ENCODE measurements at regions not wholly inside any gene's neighbourhood (a gene's known extent, or its start where the extent isn't known, plus 50 kb on each side); places are given as distances from the start of the nearest gene placed in this dataset.

GRCh38 chr3:40593351-40593750 is 68.6 kb downstream of the ZNF621 start:
- DNase-seq (ENCODE audit: low read depth), result peak; percentile 3

GRCh38 chr3:40597441-40597840 is 72.7 kb downstream of the ZNF621 start:
- DNase-seq (ENCODE audit: low read depth), result peak; percentile 60

DNA sequence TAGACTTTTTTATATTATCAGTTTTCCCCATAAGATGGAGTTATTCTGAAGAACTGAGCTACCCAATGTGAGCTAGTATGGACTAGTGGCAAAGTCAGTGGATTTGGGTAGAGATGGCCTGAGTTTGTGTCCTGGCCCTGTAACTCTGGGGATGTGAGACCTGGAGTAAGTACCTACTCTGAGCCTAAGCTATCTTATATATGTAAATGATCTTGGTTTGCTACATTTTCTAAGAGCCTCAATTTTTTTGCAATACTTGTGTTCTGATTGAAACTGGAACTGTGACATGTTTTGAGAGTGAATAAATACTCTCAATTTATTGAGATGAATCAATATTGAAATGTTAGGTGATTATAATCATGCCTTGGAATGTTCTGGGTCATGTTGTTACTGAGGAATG is 73.6 kb downstream of the ZNF621 start:
- DNase-seq (ENCODE audit: low read depth), result no peak

DNA sequence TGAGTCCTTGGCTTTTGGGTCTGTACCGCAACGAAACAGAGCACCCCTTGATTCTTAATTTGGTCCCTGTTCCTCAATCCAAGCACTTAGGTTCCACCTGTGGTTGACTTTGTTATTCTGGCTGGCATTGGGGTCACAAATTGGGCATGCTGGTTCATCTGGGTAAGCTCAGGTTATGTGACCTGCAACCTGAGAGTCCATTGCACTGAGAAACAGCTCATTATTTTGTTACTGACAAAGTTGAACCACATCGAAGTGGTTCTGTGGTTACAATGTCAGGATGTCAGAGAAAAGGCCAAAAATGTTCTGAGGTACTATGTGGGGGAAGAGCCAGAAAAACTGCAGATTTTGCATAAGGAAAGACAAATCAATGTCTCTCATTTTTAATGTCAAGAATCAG is 74.2 kb downstream of the ZNF621 start:
- no peak for DNase-seq (ENCODE audit: low read depth)

DNA sequence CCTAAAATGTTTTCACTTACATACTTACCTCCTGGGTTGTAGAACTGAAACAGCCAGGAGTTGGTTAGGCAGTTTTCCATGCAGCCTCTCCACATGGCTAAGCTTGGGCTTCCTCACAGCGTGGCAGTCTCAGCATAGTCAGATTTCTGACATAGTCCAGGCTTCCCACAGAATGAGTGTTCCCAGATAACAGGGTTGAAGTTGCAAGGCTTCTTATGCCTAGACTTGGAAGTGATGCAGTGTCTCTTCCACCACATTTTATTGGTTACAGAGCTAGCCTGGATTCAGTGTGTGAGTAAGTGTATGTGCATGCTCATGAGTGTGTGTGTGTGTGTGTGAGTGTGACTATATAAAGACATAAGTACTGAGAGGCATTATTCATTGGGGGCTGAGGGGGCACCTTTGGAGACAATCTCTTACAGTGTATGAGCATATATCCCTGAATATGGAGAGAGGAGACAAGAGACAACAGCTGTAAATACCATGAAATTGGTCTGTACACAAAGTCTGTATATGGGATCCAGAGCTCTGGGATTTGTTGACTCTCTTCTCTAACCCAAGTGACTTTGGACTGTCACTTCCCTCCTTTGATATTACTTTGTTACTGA is 78.1 kb downstream of the ZNF621 start:
- no peak for DNase-seq (ENCODE audit: low read depth)

- DNase-seq (ENCODE audit: low read depth), result no peak
Observed at GRCh38 chr3:40605960-40606359, 81.2 kb downstream of the ZNF621 start.

DNA sequence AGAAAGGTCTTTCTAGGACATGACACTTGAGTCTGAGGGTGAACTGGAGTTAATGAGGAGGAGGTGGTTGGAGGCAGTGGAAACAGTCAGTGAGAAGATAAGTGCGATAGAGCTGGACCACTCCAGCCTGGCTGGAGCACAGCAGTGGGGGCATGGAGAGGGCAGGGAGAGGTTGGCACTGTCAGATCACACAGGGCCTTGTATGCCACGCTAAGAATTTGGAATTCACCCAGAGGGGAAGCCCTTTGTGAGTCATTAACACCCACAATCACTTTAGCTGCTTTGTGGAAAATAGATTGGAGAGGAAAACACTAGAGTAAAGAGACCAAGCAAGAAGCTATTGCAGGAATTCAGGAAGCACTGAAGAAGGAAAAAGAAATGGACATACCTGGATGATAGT is 83.3 kb downstream of the ZNF621 start:
- DNase-seq (ENCODE audit: low read depth), result peak; percentile 18

GRCh38 chr3:40613306-40613705 is 88.5 kb downstream of the ZNF621 start:
- no peak for DNase-seq (ENCODE audit: low read depth)

DNA sequence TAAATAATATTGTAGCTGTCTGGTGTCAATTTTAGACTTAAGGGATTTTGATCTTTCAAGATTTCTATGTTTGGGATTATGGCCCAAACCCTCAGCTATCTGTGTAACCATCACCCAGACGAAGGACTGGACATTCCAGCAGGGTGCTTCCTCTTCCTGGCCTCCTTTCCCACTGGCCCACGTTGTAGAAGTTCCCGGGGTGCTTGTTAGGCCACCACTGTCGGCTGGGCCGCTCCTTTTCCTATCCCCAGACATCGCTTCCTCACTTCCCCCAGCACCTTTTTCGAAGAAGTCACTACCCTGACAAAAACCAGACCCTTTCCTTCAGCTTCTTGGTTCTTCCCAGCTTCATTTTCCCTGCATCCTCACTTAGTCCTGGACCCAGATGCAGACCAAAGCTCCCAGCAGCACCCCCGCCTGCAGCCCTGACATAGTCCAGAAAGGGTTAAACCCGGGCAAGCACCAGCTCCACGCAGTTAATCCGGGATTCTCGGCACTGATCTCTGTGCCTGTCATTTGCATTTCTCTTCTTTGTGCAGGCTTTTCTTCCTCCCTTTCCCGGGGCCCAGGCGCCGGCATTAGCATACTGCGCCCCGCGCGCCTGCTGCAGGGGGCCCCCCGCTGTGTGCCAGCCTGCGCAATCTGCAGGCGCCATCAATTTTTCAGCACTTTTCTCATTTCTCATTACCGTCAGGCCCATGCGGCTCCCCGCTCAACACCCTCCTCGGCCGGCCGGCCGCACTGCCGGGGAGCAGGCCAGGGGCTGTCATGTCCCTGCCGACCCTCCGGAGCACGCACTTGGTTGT is 90.6 kb downstream of the ZNF621 start:
- no peak for DNase-seq (ENCODE audit: low read depth)

DNA sequence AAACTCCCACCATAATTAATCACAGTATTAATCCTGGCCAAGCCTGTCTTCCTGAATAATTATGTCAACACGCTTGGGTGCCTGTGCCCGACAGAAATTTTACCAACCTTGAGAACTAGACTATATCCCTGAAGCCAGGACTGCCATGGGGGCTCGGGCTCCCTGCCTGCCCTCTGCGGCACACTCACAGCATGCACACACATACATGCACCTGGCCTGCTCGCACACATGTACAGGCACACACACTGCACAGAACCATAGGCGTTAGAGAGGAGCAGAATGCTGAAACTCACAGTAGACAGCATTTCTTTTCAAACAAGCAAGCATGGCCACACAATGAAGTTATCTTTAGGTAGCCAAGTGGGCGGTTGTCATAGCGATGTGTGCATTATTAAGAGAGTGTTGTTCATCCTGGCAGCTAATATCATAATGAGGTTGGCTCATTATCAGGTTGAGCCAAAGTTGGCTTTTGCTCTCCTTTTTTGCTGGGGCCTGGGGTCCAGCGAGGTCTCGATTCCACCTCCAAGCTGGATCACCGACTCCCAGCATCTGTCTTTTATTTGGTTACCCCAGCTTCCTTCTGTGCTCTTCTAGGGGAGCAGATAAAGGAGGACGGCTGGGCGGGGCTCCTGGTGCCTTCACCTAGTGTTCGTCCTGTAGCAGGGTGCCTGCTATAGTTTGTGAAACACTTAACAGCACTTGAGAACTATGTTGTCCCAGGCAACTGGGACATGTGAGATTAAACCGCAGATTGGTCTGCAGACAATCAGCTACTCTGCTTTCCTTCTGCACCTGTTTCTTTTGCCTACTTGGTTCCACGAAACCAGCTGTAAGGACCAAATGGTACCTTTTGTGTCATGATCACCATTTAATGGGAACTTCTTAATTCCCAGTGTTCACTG is 91.4 kb downstream of the ZNF621 start:
- no peak for DNase-seq (ENCODE audit: low read depth)

DNA sequence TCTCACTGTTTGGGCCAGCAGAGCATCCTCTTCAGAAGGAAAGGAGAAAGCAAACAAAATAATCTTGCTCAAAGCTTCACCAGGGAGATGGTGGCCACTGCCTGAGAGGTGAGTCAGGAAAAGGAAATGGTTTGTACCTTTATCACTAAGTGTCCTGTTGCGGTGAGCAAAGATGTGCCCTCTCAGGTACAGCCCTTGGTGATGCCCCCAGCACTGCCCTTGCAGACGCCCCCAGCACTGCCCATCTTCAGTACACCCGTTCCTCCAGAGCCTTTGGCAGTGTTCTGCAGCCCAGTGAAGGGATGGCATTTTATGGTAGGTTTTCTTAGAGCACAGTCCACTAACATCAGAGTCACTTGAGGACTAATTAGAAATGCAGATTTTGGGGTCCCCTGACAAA is 92.3 kb downstream of the ZNF621 start:
- DNase-seq (ENCODE audit: low read depth), result no peak

DNA sequence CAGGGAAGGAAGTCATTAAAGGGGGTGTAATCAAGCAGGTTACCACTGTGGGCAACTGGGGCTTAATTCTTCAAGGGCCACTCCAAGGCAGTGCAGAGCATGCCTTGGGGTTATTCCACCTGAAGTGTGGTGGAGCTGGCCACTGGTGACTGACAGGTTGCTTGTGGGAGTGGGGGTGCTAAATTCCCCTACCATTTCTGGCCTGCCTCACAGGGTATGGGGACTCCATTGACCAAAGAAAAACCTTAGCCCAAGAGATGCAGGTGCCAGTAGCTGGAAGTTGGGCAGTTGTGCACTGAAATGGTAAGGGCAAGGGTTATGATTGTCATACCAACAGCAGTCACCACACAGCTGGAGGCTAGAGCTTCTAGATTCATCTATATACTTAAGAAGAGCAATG is 93.4 kb downstream of the ZNF621 start:
- no peak for DNase-seq (ENCODE audit: low read depth)

DNA sequence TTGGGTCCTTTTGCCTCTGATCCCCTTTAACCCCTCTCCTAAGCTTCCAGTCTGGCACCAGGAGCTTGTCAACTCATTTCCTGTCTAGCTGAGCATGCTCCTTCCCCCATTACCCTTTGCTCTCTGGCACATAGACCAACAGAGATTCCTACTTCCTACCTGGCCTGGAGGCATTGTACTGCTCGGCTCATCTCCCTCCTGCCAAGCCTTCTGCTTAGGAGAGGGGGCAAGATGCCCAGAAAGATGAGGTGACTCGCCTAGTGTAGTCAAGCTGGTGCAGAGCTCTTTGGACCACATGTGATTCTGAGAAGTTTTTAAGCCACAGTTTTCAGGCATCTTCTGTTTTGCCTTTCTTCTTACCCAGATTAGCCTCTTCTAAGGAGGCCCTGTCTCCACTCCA is 95.4 kb downstream of the ZNF621 start:
- DNase-seq (ENCODE audit: low read depth), result peak; percentile 42

GRCh38 chr3:40621252-40621651 is 96.5 kb downstream of the ZNF621 start:
- DNase-seq (ENCODE audit: low read depth), result no peak

DNA sequence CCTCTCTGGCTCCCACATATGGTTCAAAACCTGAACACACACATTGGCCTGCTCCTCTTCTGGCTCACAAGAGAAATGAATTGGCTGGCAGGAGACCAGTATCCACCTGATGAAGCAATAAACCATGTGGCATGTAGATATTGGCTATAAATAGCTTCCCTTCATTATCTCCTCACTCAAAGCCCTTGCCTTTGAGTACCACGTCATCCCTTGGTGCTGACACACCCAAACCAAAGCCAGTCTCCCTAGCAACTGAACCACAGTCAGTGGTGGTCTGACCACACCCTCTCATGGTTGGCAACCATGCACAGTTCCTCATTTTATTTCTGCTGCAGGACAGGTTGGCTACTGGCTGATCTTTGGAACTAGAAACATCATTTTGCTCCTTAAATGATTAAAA is 98.8 kb downstream of the ZNF621 start:
- peak; percentile 43 for DNase-seq (ENCODE audit: low read depth)

- DNase-seq (ENCODE audit: low read depth), result no peak
Observed at GRCh38 chr3:40624189-40624769, 99.5 kb downstream of the ZNF621 start.

DNA sequence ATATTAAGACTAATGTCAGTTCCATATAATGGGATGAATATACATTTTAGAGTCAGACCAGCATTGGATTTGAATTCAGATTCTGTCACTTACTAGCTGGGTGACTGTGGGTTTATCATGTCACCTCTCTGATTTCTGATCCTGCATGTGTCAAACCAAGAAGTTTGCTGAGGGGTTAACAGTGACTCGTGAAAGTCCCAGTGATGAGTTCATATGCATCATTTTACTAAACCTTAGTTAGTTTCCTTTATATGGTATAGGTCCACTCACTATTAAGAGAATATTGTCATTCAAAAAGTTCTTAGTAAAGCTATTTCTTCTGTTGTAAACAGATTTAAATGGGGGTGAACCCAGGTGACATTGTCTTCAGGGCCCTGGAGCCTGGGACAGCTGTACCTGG is 102.3 kb downstream of the ZNF621 start:
- DNase-seq (ENCODE audit: low read depth), result no peak

- no peak for DNase-seq (ENCODE audit: low read depth)
Observed at GRCh38 chr3:40628984-40629383, 104.2 kb downstream of the ZNF621 start.

DNA sequence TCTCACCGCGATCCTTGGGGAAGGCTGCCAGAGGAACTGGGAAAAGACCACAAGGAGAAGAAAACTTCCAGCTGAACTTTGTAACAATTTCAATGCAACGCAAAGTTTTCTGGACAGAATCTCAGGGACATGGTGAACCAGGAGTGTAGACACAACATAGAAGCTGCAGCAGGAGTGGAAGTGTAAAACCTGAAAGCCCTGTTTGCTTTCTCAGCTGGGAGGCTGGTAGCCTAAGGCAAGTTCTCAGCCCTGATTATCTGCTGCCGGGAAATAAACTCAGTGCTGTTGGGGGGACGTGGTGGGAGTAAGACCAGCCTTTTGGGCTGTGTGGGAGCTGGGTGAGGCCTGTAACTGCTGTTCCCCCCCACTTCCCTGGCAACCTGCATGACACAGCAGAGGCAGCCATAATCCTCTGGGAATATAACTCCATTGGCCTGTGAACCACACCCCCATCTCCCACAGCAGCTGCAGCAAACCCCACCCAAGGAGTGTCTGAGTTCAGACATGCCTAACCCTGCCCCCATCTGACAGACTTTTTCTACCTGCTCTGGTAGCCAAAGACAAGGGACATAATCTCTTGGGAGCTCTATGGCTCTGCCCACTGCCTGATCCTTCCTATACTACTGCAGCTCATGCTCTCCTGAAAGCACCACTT is 106.7 kb downstream of the ZNF621 start:
- DNase-seq (ENCODE audit: low read depth), result no peak

DNA sequence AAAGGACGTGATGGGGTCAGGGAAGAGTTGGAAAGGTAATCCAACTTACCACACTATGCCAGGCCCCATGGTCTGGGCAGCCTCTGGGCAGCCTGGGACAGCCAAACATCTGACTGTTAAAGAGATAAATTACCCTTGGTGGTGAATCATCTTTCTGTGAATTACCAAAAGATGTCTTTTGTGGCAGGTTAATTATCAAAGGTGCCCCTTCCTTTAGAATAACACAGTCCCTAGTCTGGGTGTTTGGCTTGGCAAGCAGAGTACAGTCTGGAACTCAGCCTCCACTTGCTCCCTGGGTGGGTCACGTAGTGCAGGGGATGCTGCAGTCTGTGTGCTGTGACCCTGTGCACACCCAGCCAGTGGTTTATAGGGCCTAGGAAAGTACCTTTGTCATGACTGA is 113.1 kb downstream of the ZNF621 start:
- no peak for DNase-seq (ENCODE audit: low read depth)

- no peak for DNase-seq (ENCODE audit: low read depth)
Observed at GRCh38 chr3:40639006-40639405, 114.2 kb downstream of the ZNF621 start.

DNA sequence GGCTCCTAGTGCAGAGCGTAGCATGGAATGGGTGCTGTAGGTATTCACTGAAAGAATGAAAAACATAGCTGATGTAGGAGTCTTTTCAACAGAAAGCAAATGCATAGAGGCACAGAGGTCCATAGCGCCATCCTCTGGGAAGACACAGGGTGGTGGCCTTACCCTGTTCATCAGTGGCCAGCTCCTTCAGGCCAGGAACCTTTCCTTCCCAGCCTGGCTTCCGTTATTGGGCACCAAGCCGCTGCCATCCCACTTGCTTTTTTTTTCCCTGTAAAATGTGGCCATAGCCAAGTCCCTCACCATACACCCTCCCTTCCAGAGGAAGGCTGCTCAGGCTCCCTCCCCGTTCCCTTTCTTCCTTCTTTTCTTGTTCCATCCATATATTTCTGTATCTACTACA is 118.1 kb downstream of the ZNF621 start:
- no peak for DNase-seq (ENCODE audit: low read depth)

All from M059J (cell line).